ENCODE measurements at regions not wholly inside any gene's neighbourhood (a gene's known extent, or its start where the extent isn't known, plus 50 kb on each side); places are given as distances from the start of the nearest gene placed in this dataset.

GRCh38 chr22:49072996-49073645 lies 754.6 kb downstream of the BRD1 start:
- Histone ChIP-seq H3K4me1 (ENCODE audit: control insufficient read depth, insufficient read depth, low read length) (no peaks in the 10 kb centered on the region), H3K36me3 (ENCODE audit: control insufficient read depth in 2 of 2, insufficient read depth in 2 of 2, low read length in 2 of 2) (no peaks in the 10 kb centered on the region), H3K27ac (ENCODE audit: low read length) (no peak overlapping the region), H3K9me3 (ENCODE audit: control insufficient read depth in 2 of 2, low read length in 2 of 2) (no peaks in the 10 kb centered on the region), H3K27me3 (ENCODE audit: control insufficient read depth in 1 of 2, insufficient read depth in 2 of 2, low read length in 2 of 2) (peaks cover 0 to 4% of the 10 kb centered on the region in 2 donors), H3K4me3 (ENCODE audit: low read length in 2 of 2) (no peak overlapping the region), H3K9ac (ENCODE audit: low read length in 2 of 2) (no peak overlapping the region)

- no peaks in the 10 kb centered on the region for H3K9me3 ChIP-seq (ENCODE audit: control insufficient read depth in 2 of 2, low read length in 2 of 2)
- no peak overlapping the region for H3K9ac ChIP-seq (ENCODE audit: low read length in 2 of 2)
- H3K4me3 ChIP-seq (ENCODE audit: low read length in 2 of 2): no peak overlapping the region
- H3K27ac ChIP-seq (ENCODE audit: low read length): no peak overlapping the region
- no peaks in the 10 kb centered on the region for H3K36me3 ChIP-seq (ENCODE audit: control insufficient read depth in 2 of 2, insufficient read depth in 2 of 2, low read length in 2 of 2)
- peaks cover 0 to 4% of the 10 kb centered on the region in 2 donors for H3K27me3 ChIP-seq (ENCODE audit: control insufficient read depth in 1 of 2, insufficient read depth in 2 of 2, low read length in 2 of 2)
- H3K4me1 ChIP-seq (ENCODE audit: control insufficient read depth, insufficient read depth, low read length): peaks cover 7% of the 10 kb centered on the region
Measured at GRCh38 chr22:49070501-49070900, 757.2 kb downstream of the BRD1 start.

GRCh38 chr22:49068861-49069500 lies 758.7 kb downstream of the BRD1 start:
- Histone ChIP-seq H3K27ac (ENCODE audit: low read length) (no peak overlapping the region), H3K4me1 (ENCODE audit: control insufficient read depth, insufficient read depth, low read length) (peaks cover 7% of the 10 kb centered on the region), H3K9me3 (ENCODE audit: control insufficient read depth in 2 of 2, low read length in 2 of 2) (no peaks in the 10 kb centered on the region), H3K27me3 (ENCODE audit: control insufficient read depth in 1 of 2, insufficient read depth in 2 of 2, low read length in 2 of 2) (peaks cover 0 to 2% of the 10 kb centered on the region in 2 donors), H3K36me3 (ENCODE audit: control insufficient read depth in 2 of 2, insufficient read depth in 2 of 2, low read length in 2 of 2) (no peaks in the 10 kb centered on the region), H3K4me3 (ENCODE audit: low read length in 2 of 2) (no peak overlapping the region), H3K9ac (ENCODE audit: low read length in 2 of 2) (no peak overlapping the region)

GRCh38 chr22:49067504-49067903 lies 760.2 kb downstream of the BRD1 start:
- Histone ChIP-seq H3K4me3 (ENCODE audit: low read length in 2 of 2) (no peak overlapping the region), H3K9ac (ENCODE audit: low read length in 2 of 2) (no peak overlapping the region), H3K27me3 (ENCODE audit: control insufficient read depth in 1 of 2, insufficient read depth in 2 of 2, low read length in 2 of 2) (peaks cover 0 to 4% of the 10 kb centered on the region in 2 donors), H3K9me3 (ENCODE audit: control insufficient read depth in 2 of 2, low read length in 2 of 2) (no peaks in the 10 kb centered on the region), H3K36me3 (ENCODE audit: control insufficient read depth in 2 of 2, insufficient read depth in 2 of 2, low read length in 2 of 2) (no peaks in the 10 kb centered on the region), H3K27ac (ENCODE audit: low read length) (no peak overlapping the region), H3K4me1 (ENCODE audit: control insufficient read depth, insufficient read depth, low read length) (peaks cover 7% of the 10 kb centered on the region)

GRCh38 chr22:49066619-49067018 lies 761.1 kb downstream of the BRD1 start:
- no peaks in the 10 kb centered on the region for H3K9me3 ChIP-seq (ENCODE audit: control insufficient read depth in 2 of 2, low read length in 2 of 2)
- peaks cover 0 to 10% of the 10 kb centered on the region in 2 donors for H3K27me3 ChIP-seq (ENCODE audit: control insufficient read depth in 1 of 2, insufficient read depth in 2 of 2, low read length in 2 of 2)
- peaks cover 7% of the 10 kb centered on the region for H3K4me1 ChIP-seq (ENCODE audit: control insufficient read depth, insufficient read depth, low read length)
- H3K4me3 ChIP-seq (ENCODE audit: low read length in 2 of 2): no peak overlapping the region
- no peak overlapping the region for H3K27ac ChIP-seq (ENCODE audit: low read length)
- no peaks in the 10 kb centered on the region for H3K36me3 ChIP-seq (ENCODE audit: control insufficient read depth in 2 of 2, insufficient read depth in 2 of 2, low read length in 2 of 2)
- no peak overlapping the region for H3K9ac ChIP-seq (ENCODE audit: low read length in 2 of 2)

GRCh38 chr22:49064836-49065235 lies 762.8 kb downstream of the BRD1 start:
- Histone ChIP-seq H3K27ac (ENCODE audit: low read length) (no peak overlapping the region), H3K9ac (ENCODE audit: low read length in 2 of 2) (no peak overlapping the region), H3K4me3 (ENCODE audit: low read length in 2 of 2) (no peak overlapping the region), H3K27me3 (ENCODE audit: control insufficient read depth in 1 of 2, insufficient read depth in 2 of 2, low read length in 2 of 2) (peaks cover 0 to 15% of the 10 kb centered on the region in 2 donors), H3K4me1 (ENCODE audit: control insufficient read depth, insufficient read depth, low read length) (peaks cover 7% of the 10 kb centered on the region), H3K9me3 (ENCODE audit: control insufficient read depth in 2 of 2, low read length in 2 of 2) (no peaks in the 10 kb centered on the region), H3K36me3 (ENCODE audit: control insufficient read depth in 2 of 2, insufficient read depth in 2 of 2, low read length in 2 of 2) (no peaks in the 10 kb centered on the region)

- Histone ChIP-seq H3K9ac (ENCODE audit: low read length in 2 of 2) (no peak overlapping the region), H3K36me3 (ENCODE audit: control insufficient read depth in 2 of 2, insufficient read depth in 2 of 2, low read length in 2 of 2) (no peaks in the 10 kb centered on the region), H3K4me1 (ENCODE audit: control insufficient read depth, insufficient read depth, low read length) (peaks cover 7% of the 10 kb centered on the region), H3K27me3 (ENCODE audit: control insufficient read depth in 1 of 2, insufficient read depth in 2 of 2, low read length in 2 of 2) (peaks cover 0 to 16% of the 10 kb centered on the region in 2 donors), H3K9me3 (ENCODE audit: control insufficient read depth in 2 of 2, low read length in 2 of 2) (no peaks in the 10 kb centered on the region), H3K27ac (ENCODE audit: low read length) (no peak overlapping the region), H3K4me3 (ENCODE audit: low read length in 2 of 2) (no peak overlapping the region)
Measured at GRCh38 chr22:49063545-49063890, 764.2 kb downstream of the BRD1 start.

GRCh38 chr22:49062802-49063544 lies 764.7 kb downstream of the BRD1 start:
- Histone ChIP-seq H3K9me3 (ENCODE audit: control insufficient read depth in 2 of 2, low read length in 2 of 2) (no peaks in the 10 kb centered on the region), H3K4me3 (ENCODE audit: low read length in 2 of 2) (no peak overlapping the region), H3K27ac (ENCODE audit: low read length) (no peak overlapping the region), H3K4me1 (ENCODE audit: control insufficient read depth, insufficient read depth, low read length) (peaks cover 6% of the 10 kb centered on the region), H3K9ac (ENCODE audit: low read length in 2 of 2) (no peak overlapping the region), H3K36me3 (ENCODE audit: control insufficient read depth in 2 of 2, insufficient read depth in 2 of 2, low read length in 2 of 2) (no peaks in the 10 kb centered on the region), H3K27me3 (ENCODE audit: control insufficient read depth in 1 of 2, insufficient read depth in 2 of 2, low read length in 2 of 2) (peaks cover 0 to 16% of the 10 kb centered on the region in 2 donors)

- Histone ChIP-seq H3K36me3 (ENCODE audit: control insufficient read depth in 2 of 2, insufficient read depth in 2 of 2, low read length in 2 of 2) (no peaks in the 10 kb centered on the region), H3K4me3 (ENCODE audit: low read length in 2 of 2) (no peak overlapping the region), H3K27me3 (ENCODE audit: control insufficient read depth in 1 of 2, insufficient read depth in 2 of 2, low read length in 2 of 2) (peaks cover 0 to 16% of the 10 kb centered on the region in 2 donors), H3K9me3 (ENCODE audit: control insufficient read depth in 2 of 2, low read length in 2 of 2) (no peaks in the 10 kb centered on the region), H3K4me1 (ENCODE audit: control insufficient read depth, insufficient read depth, low read length) (peaks cover 4% of the 10 kb centered on the region), H3K27ac (ENCODE audit: low read length) (no peak overlapping the region), H3K9ac (ENCODE audit: low read length in 2 of 2) (no peak overlapping the region)
Measured at GRCh38 chr22:49062155-49062801, 765.4 kb downstream of the BRD1 start.

- no peaks in the 10 kb centered on the region for H3K9me3 ChIP-seq (ENCODE audit: control insufficient read depth in 2 of 2, low read length in 2 of 2)
- H3K27me3 ChIP-seq (ENCODE audit: control insufficient read depth in 1 of 2, insufficient read depth in 2 of 2, low read length in 2 of 2): peaks cover 0 to 16% of the 10 kb centered on the region in 2 donors
- H3K4me3 ChIP-seq (ENCODE audit: low read length in 2 of 2): no peak overlapping the region
- H3K9ac ChIP-seq (ENCODE audit: low read length in 2 of 2): no peak overlapping the region
- H3K27ac ChIP-seq (ENCODE audit: low read length): no peak overlapping the region
- no peaks in the 10 kb centered on the region for H3K36me3 ChIP-seq (ENCODE audit: control insufficient read depth in 2 of 2, insufficient read depth in 2 of 2, low read length in 2 of 2)
- H3K4me1 ChIP-seq (ENCODE audit: control insufficient read depth, insufficient read depth, low read length): no peaks in the 10 kb centered on the region
Measured at GRCh38 chr22:49057910-49058309, 769.8 kb downstream of the BRD1 start.

Measured in stomach smooth muscle (tissue), 2 donors.